Liver (tissue), 7 donors: ENCODE measurements at regions not wholly inside any gene's neighbourhood (a gene's known extent, or its start where the extent isn't known, plus 50 kb on each side); places are given as distances from the start of the nearest gene placed in this dataset.

Experiments used
- DNase-seq: peaks from one replicate; pipeline ENCODE4 v3.0.0-alpha.2; 2017; ENCODE audit warnings: low spot score
- H3K27ac ChIP-seq, 2 donors: one replicate each; pipeline ENCODE4 v1.7.0; 2013; ENCODE audit warnings: inconsistent platforms in 2 of 2, low read length in 2 of 2, control low read depth in 1 of 2, low read depth in 1 of 2, mild to moderate bottlenecking in 1 of 2
- H3K27me3 ChIP-seq, 4 donors: one replicate each; pipeline versions ENCODE4 v1.6.1 to v1.7.0; 2013; ENCODE audit warnings: low read length in 3 of 4, inconsistent platforms in 1 of 4, mild to moderate bottlenecking in 1 of 4, moderate library complexity in 1 of 4; ENCODE audit not compliant: control insufficient read depth in 4 of 4, insufficient read depth in 4 of 4
- H3K36me3 ChIP-seq, 4 donors: one replicate each; pipeline versions ENCODE4 v1.6.1 to v1.7.0; 2013; ENCODE audit warnings: low read length in 3 of 4, mild to moderate bottlenecking in 3 of 4, low read depth in 1 of 4, moderate library complexity in 1 of 4; ENCODE audit not compliant: control insufficient read depth in 4 of 4, insufficient read depth in 3 of 4
- H3K4me1 ChIP-seq, 4 donors: one replicate each; pipeline versions ENCODE4 v1.6.1 to v1.7.0; 2013; ENCODE audit warnings: low read length in 3 of 4, mild to moderate bottlenecking in 3 of 4, moderate library complexity in 1 of 4; ENCODE audit not compliant: control insufficient read depth in 4 of 4, insufficient read depth in 4 of 4
- H3K4me3 ChIP-seq, 3 donors: one replicate each; pipeline versions ENCODE4 v1.6.1 to v1.7.0; 2013; ENCODE audit warnings: low read length in 3 of 3, control low read depth in 1 of 3, low read depth in 1 of 3, mild to moderate bottlenecking in 1 of 3
- H3K9ac ChIP-seq, 2 donors: one replicate each; pipeline ENCODE4 v1.7.0; 2013; ENCODE audit warnings: low read length in 2 of 2, mild to moderate bottlenecking in 2 of 2, moderate library complexity in 2 of 2, control low read depth in 1 of 2, low read depth in 1 of 2
- H3K9me3 ChIP-seq, 4 donors: one replicate each; pipeline versions ENCODE4 v1.6.1 to v1.7.0; 2013; ENCODE audit warnings: low read length in 3 of 4; ENCODE audit not compliant: control insufficient read depth in 4 of 4
- ATF3 ChIP-seq: IDR thresholded peaks from 2 replicates; pipeline ENCODE4 v1.6.1; 2016; ENCODE audit warnings: antibody characterized with exemption
- EGR1 ChIP-seq, 2 donors: IDR thresholded peaks; 2 replicates each; pipeline ENCODE4 v1.6.1; 2016 to 2018; ENCODE audit warnings: antibody characterized with exemption in 2 of 2, low read depth in 2 of 2
- FOXA1 ChIP-seq: IDR thresholded peaks from 2 replicates; pipeline ENCODE4 v1.6.1; 2016; ENCODE audit warnings: antibody characterized with exemption
- HNF4A ChIP-seq, 2 donors: conservative IDR thresholded peaks; 2 replicates each; pipeline ENCODE4 v1.6.1; 2016; ENCODE audit warnings: antibody characterized with exemption in 2 of 2, mild to moderate bottlenecking in 2 of 2
- HNF4G ChIP-seq: IDR thresholded peaks from 2 replicates; pipeline ENCODE4 v1.6.1; 2016; ENCODE audit warnings: antibody characterized with exemption
- MAX ChIP-seq: IDR thresholded peaks from 2 replicates; pipeline ENCODE4 v1.6.1; 2016; ENCODE audit warnings: antibody characterized with exemption
- RAD21 ChIP-seq, 2 donors: IDR thresholded peaks; 2 replicates each; pipeline ENCODE4 v1.6.1; 2016; ENCODE audit warnings: antibody characterized with exemption in 2 of 2, mild to moderate bottlenecking in 2 of 2
- REST ChIP-seq: IDR thresholded peaks from 2 replicates; pipeline ENCODE4 v1.6.1; 2016; ENCODE audit warnings: antibody characterized with exemption, mild to moderate bottlenecking
- SP1 ChIP-seq: IDR thresholded peaks from 2 replicates; pipeline ENCODE4 v1.6.1; 2018; ENCODE audit warnings: antibody characterized with exemption, mild to moderate bottlenecking
- TAF1 ChIP-seq: conservative IDR thresholded peaks from 2 replicates; pipeline ENCODE4 v1.6.1; 2016; ENCODE audit warnings: antibody characterized with exemption, mild to moderate bottlenecking
- YY1 ChIP-seq: IDR thresholded peaks from 2 replicates; pipeline ENCODE4 v1.6.1; 2016; ENCODE audit warnings: antibody characterized with exemption, mild to moderate bottlenecking
- ZBTB33 ChIP-seq: IDR thresholded peaks from 2 replicates; pipeline ENCODE4 v1.6.1; 2016; ENCODE audit warnings: antibody characterized with exemption
- WGBS: extraction: QIAGEN DNeasy Blood & Tissue Kit; methylation state at CpG from one replicate; pipeline ENCODE4 v1.1.7; 2013; 5-methylcytosine and 5-hydroxymethylcytosine counted together
- donor health status: healthy.
- donor health status: healthy.
- donor health status: healthy.
- donor health status: healthy.

- no peaks in the 10 kb centered on the region for H3K27me3 ChIP-seq
- H3K4me1 ChIP-seq: no peaks in the 10 kb centered on the region
- H3K36me3 ChIP-seq: no peaks in the 10 kb centered on the region
- no peak overlapping the region for H3K4me3 ChIP-seq
- no peak overlapping the region for H3K27ac ChIP-seq
- WGBS: 69% methylated on average over 3 of the region's 3 CpGs
- peaks cover 0 to 8% (median 0%) of the 10 kb centered on the region in 4 donors for H3K9me3 ChIP-seq
- H3K9ac ChIP-seq: no peak overlapping the region
- TF ChIP-seq ATF3 (no peak), EGR1 (IDR thresholded peaks at IDR 0.05; ENCODE audit: low read depth in 2 of 2) (no peak), MAX (no peak), HNF4G (no peak), YY1 (no peak), RAD21 (IDR thresholded peaks at IDR 0.05) (no peak)
- DNase-seq: no peak
These were observed 429.3 kb downstream of the TMEM232 start for GRCh38 chr5:110297152-110297670.

- H3K4me1 ChIP-seq: no peaks in the 10 kb centered on the region
- H3K9ac ChIP-seq: no peak overlapping the region
- no peaks in the 10 kb centered on the region for H3K36me3 ChIP-seq
- H3K27me3 ChIP-seq: no peaks in the 10 kb centered on the region
- peaks cover 0 to 11% (median 0%) of the 10 kb centered on the region in 4 donors for H3K9me3 ChIP-seq
- 77% methylated on average over 1 of the region's 1 CpG for WGBS
- no peak for DNase-seq
- no peak overlapping the region for H3K4me3 ChIP-seq
- no peak overlapping the region for H3K27ac ChIP-seq
- no peak for TF ChIP-seq REST
- TF ChIP-seq FOXA1: no peak
- no peak for TF ChIP-seq HNF4A (conservative IDR thresholded peaks at IDR 0.05)
- TF ChIP-seq SP1: no peak
- no peak for TF ChIP-seq YY1
These were observed 422.3 kb downstream of the TMEM232 start for GRCh38 chr5:110304176-110304575.

- no peak overlapping the region for H3K27ac ChIP-seq
- H3K4me3 ChIP-seq: no peak overlapping the region
- no peak overlapping the region for H3K9ac ChIP-seq
- no peaks in the 10 kb centered on the region for H3K27me3 ChIP-seq
- DNase-seq: no peak
- H3K36me3 ChIP-seq: no peaks in the 10 kb centered on the region
- 95% methylated on average over 2 of the region's 2 CpGs for WGBS
- H3K4me1 ChIP-seq: no peaks in the 10 kb centered on the region
- no peak for TF ChIP-seq EGR1 (IDR thresholded peaks at IDR 0.05; ENCODE audit: low read depth in 2 of 2)
- TF ChIP-seq FOXA1: no peak
- no peak for TF ChIP-seq RAD21 (IDR thresholded peaks at IDR 0.05)
- no peak for TF ChIP-seq TAF1
- TF ChIP-seq ZBTB33: no peak
- peaks cover 0 to 9% (median under 1%) of the 10 kb centered on the region in 4 donors for H3K9me3 ChIP-seq
These were observed 419.8 kb downstream of the TMEM232 start for GRCh38 chr5:110306650-110307049.
